ENCODE measurements at regions not wholly inside any gene's neighbourhood (a gene's known extent, or its start where the extent isn't known, plus 50 kb on each side); places are given as distances from the start of the nearest gene placed in this dataset.

GRCh38 chrY:7753711-7754110 is 842.2 kb upstream of the AMELY start:
- H3K27me3 ChIP-seq: no peaks in the 10 kb centered on the region
- no peak overlapping the region for H3K27ac ChIP-seq
- intact Hi-C loops (cut with DNase I; ENCODE audit: low total_unique reads): no loop called here
- no peaks in the 10 kb centered on the region for H3K4me1 ChIP-seq
- no peaks in the 10 kb centered on the region for H3K36me3 ChIP-seq
- no peak for DNase-seq (ENCODE audit: low spot score in 2 of 2)
- no peaks in the 10 kb centered on the region for H3K9me3 ChIP-seq
- TF ChIP-seq POLR2AphosphoS5 (IDR thresholded peaks at IDR 0.05): no peak
- TF ChIP-seq CTCF (IDR thresholded peaks at IDR 0.05): no peak
- no peak for TF ChIP-seq POLR2A (IDR thresholded peaks at IDR 0.05)
- no peak overlapping the region for H3K4me3 ChIP-seq

- no peaks in the 10 kb centered on the region for H3K27me3 ChIP-seq
- no peak for DNase-seq (ENCODE audit: low spot score in 2 of 2)
- TF ChIP-seq POLR2AphosphoS5 (IDR thresholded peaks at IDR 0.05) (no peak), POLR2A (IDR thresholded peaks at IDR 0.05) (no peak), CTCF (IDR thresholded peaks at IDR 0.05) (no peak)
Measured at GRCh38 chrY:7746781-7747180, 835.2 kb upstream of the AMELY start.

GRCh38 chrY:7745581-7745901 is 834.0 kb upstream of the AMELY start:
- Histone ChIP-seq H3K4me3 (no peak overlapping the region), H3K4me1 (no peaks in the 10 kb centered on the region), H3K27ac (no peak overlapping the region), H3K27me3 (no peaks in the 10 kb centered on the region), H3K36me3 (no peaks in the 10 kb centered on the region), H3K9me3 (no peaks in the 10 kb centered on the region)
- no peak for DNase-seq (ENCODE audit: low spot score in 2 of 2)
- TF ChIP-seq POLR2AphosphoS5 (IDR thresholded peaks at IDR 0.05): no peak
- no peak for TF ChIP-seq CTCF (IDR thresholded peaks at IDR 0.05)
- TF ChIP-seq POLR2A (IDR thresholded peaks at IDR 0.05): no peak
- intact Hi-C loops (cut with DNase I; ENCODE audit: low total_unique reads): no loop called here

More at GRCh38 chrY:7746781-7747180, 835.2 kb upstream of the AMELY start:
- Histone ChIP-seq H3K4me1 (no peaks in the 10 kb centered on the region), H3K4me3 (no peak overlapping the region), H3K27ac (no peak overlapping the region), H3K9me3 (no peaks in the 10 kb centered on the region), H3K36me3 (no peaks in the 10 kb centered on the region)
- intact Hi-C loops (cut with DNase I; ENCODE audit: low total_unique reads): no loop called here

GRCh38 chrY:7744691-7745580 is 833.4 kb upstream of the AMELY start:
- Histone ChIP-seq H3K4me3 (no peak overlapping the region), H3K27me3 (no peaks in the 10 kb centered on the region), H3K27ac (no peak overlapping the region), H3K4me1 (no peaks in the 10 kb centered on the region), H3K9me3 (no peaks in the 10 kb centered on the region), H3K36me3 (no peaks in the 10 kb centered on the region)
- intact Hi-C loops (cut with DNase I; ENCODE audit: low total_unique reads): no loop called here
- no peak for TF ChIP-seq POLR2AphosphoS5 (IDR thresholded peaks at IDR 0.05)
- no peak for TF ChIP-seq CTCF (IDR thresholded peaks at IDR 0.05)
- TF ChIP-seq POLR2A (IDR thresholded peaks at IDR 0.05): no peak
- no peak for DNase-seq (ENCODE audit: low spot score in 2 of 2)

GRCh38 chrY:7736847-7737365 is 825.4 kb upstream of the AMELY start:
- H3K27me3 ChIP-seq: no peaks in the 10 kb centered on the region
- H3K27ac ChIP-seq: no peak overlapping the region
- H3K4me1 ChIP-seq: no peaks in the 10 kb centered on the region
- intact Hi-C loops (cut with DNase I; ENCODE audit: low total_unique reads): no loop called here
- no peak for DNase-seq (ENCODE audit: low spot score in 2 of 2)
- no peaks in the 10 kb centered on the region for H3K36me3 ChIP-seq
- TF ChIP-seq CTCF (IDR thresholded peaks at IDR 0.05) (no peak), POLR2A (IDR thresholded peaks at IDR 0.05) (no peak)
- no peak overlapping the region for H3K4me3 ChIP-seq
- no peaks in the 10 kb centered on the region for H3K9me3 ChIP-seq

Measured in breast epithelium (tissue), 4 donors.